ENCODE measurements at regions not wholly inside any gene's neighbourhood (a gene's known extent, or its start where the extent isn't known, plus 50 kb on each side); places are given as distances from the start of the nearest gene placed in this dataset.
"Not testable (repeated sequence)": the region's sequence is repeated elsewhere in the genome, so short reads cannot be mapped to it uniquely, and the experiment has no call there.

GRCh38 chr6:90689172-90689571 lies 102.3 kb upstream of the MAP3K7 start:
- H3K27ac ChIP-seq (ENCODE audit: low read length), result no peak overlapping the region
- H3K4me3 ChIP-seq (ENCODE audit: low read length), result no peak overlapping the region
- DNase-seq, result no peak
- no peaks in the 10 kb centered on the region for H3K9me3 ChIP-seq (ENCODE audit: control insufficient read depth, low read depth, low read length)
- H3K36me3 ChIP-seq (ENCODE audit: control insufficient read depth, insufficient read depth, low read length), result no peaks in the 10 kb centered on the region
- no peaks in the 10 kb centered on the region for H3K27me3 ChIP-seq (ENCODE audit: control insufficient read depth, insufficient read depth, low read length)
- H3K4me1 ChIP-seq (ENCODE audit: control insufficient read depth, insufficient read depth, low read length), result no peaks in the 10 kb centered on the region

- no peaks in the 10 kb centered on the region for H3K9me3 ChIP-seq (ENCODE audit: control insufficient read depth, low read depth, low read length)
- H3K27ac ChIP-seq (ENCODE audit: low read length), result no peak overlapping the region
- WGBS (ENCODE audit: insufficient coverage, low lambda C conversion rate), result 100% methylated on average over 1 of the region's 3 CpGs
Observed at GRCh38 chr6:90687775-90688380, 101.0 kb upstream of the MAP3K7 start.

GRCh38 chr6:90681863-90682262 lies 95.0 kb upstream of the MAP3K7 start:
- no peaks in the 10 kb centered on the region for H3K36me3 ChIP-seq (ENCODE audit: control insufficient read depth, insufficient read depth, low read length)
- no peaks in the 10 kb centered on the region for H3K4me1 ChIP-seq (ENCODE audit: control insufficient read depth, insufficient read depth, low read length)
- no peaks in the 10 kb centered on the region for H3K27me3 ChIP-seq (ENCODE audit: control insufficient read depth, insufficient read depth, low read length)
- DNase-seq, result no peak
- H3K4me3 ChIP-seq (ENCODE audit: low read length), result no peak overlapping the region
- WGBS (ENCODE audit: insufficient coverage, low lambda C conversion rate), result 100% methylated on average over 1 of the region's 2 CpGs
- H3K27ac ChIP-seq (ENCODE audit: low read length), result no peak overlapping the region
- no peaks in the 10 kb centered on the region for H3K9me3 ChIP-seq (ENCODE audit: control insufficient read depth, low read depth, low read length)

More at GRCh38 chr6:90687775-90688380, 101.0 kb upstream of the MAP3K7 start:
- Histone ChIP-seq H3K4me3 (ENCODE audit: low read length) (no peak overlapping the region), H3K27me3 (ENCODE audit: control insufficient read depth, insufficient read depth, low read length) (no peaks in the 10 kb centered on the region), H3K4me1 (ENCODE audit: control insufficient read depth, insufficient read depth, low read length) (no peaks in the 10 kb centered on the region), H3K36me3 (ENCODE audit: control insufficient read depth, insufficient read depth, low read length) (no peaks in the 10 kb centered on the region)
- no peak for DNase-seq

GRCh38 chr6:90678049-90678779 lies 91.3 kb upstream of the MAP3K7 start:
- no peak for DNase-seq
- H3K4me1 ChIP-seq (ENCODE audit: control insufficient read depth, insufficient read depth, low read length), result no peaks in the 10 kb centered on the region
- H3K4me3 ChIP-seq (ENCODE audit: low read length), result no peak overlapping the region
- H3K27me3 ChIP-seq (ENCODE audit: control insufficient read depth, insufficient read depth, low read length), result peaks cover 2% of the 10 kb centered on the region
- no peaks in the 10 kb centered on the region for H3K9me3 ChIP-seq (ENCODE audit: control insufficient read depth, low read depth, low read length)
- no peak overlapping the region for H3K27ac ChIP-seq (ENCODE audit: low read length)
- no peaks in the 10 kb centered on the region for H3K36me3 ChIP-seq (ENCODE audit: control insufficient read depth, insufficient read depth, low read length)
- 60% methylated on average over 1 of the region's 10 CpGs for WGBS (ENCODE audit: insufficient coverage, low lambda C conversion rate)

- no peak overlapping the region for H3K4me3 ChIP-seq (ENCODE audit: low read length)
- no peak for DNase-seq
- no peaks in the 10 kb centered on the region for H3K4me1 ChIP-seq (ENCODE audit: control insufficient read depth, insufficient read depth, low read length)
- H3K27me3 ChIP-seq (ENCODE audit: control insufficient read depth, insufficient read depth, low read length), result peaks cover 2% of the 10 kb centered on the region
- no peaks in the 10 kb centered on the region for H3K36me3 ChIP-seq (ENCODE audit: control insufficient read depth, insufficient read depth, low read length)
- H3K27ac ChIP-seq (ENCODE audit: low read length), result no peak overlapping the region
- no peaks in the 10 kb centered on the region for H3K9me3 ChIP-seq (ENCODE audit: control insufficient read depth, low read depth, low read length)
- no CpG with 5 or more reads among the region's 4 CpGs for WGBS (ENCODE audit: insufficient coverage, low lambda C conversion rate)
Observed at GRCh38 chr6:90677440-90677839, 90.6 kb upstream of the MAP3K7 start.

- H3K27ac ChIP-seq (ENCODE audit: low read length), result no peak overlapping the region
- H3K27me3 ChIP-seq (ENCODE audit: control insufficient read depth, insufficient read depth, low read length), result peaks cover 2% of the 10 kb centered on the region
- no peaks in the 10 kb centered on the region for H3K9me3 ChIP-seq (ENCODE audit: control insufficient read depth, low read depth, low read length)
- H3K4me1 ChIP-seq (ENCODE audit: control insufficient read depth, insufficient read depth, low read length), result no peaks in the 10 kb centered on the region
- no peak overlapping the region for H3K4me3 ChIP-seq (ENCODE audit: low read length)
- no CpG with 5 or more reads among the region's 7 CpGs for WGBS (ENCODE audit: insufficient coverage, low lambda C conversion rate)
- DNase-seq, result no peak
- H3K36me3 ChIP-seq (ENCODE audit: control insufficient read depth, insufficient read depth, low read length), result no peaks in the 10 kb centered on the region
Observed at GRCh38 chr6:90676516-90677300, 89.8 kb upstream of the MAP3K7 start.

GRCh38 chr6:90675107-90675506 lies 88.2 kb upstream of the MAP3K7 start:
- not testable (repeated sequence) for H3K36me3 ChIP-seq (ENCODE audit: control insufficient read depth, insufficient read depth, low read length); H3K27me3 ChIP-seq (ENCODE audit: control insufficient read depth, insufficient read depth, low read length); DNase-seq; H3K27ac ChIP-seq (ENCODE audit: low read length); H3K9me3 ChIP-seq (ENCODE audit: control insufficient read depth, low read depth, low read length); H3K4me1 ChIP-seq (ENCODE audit: control insufficient read depth, insufficient read depth, low read length); H3K4me3 ChIP-seq (ENCODE audit: low read length)
- WGBS (ENCODE audit: insufficient coverage, low lambda C conversion rate), result no CpG with 5 or more reads among the region's 8 CpGs

GRCh38 chr6:90674077-90674476 lies 87.2 kb upstream of the MAP3K7 start:
- WGBS (ENCODE audit: insufficient coverage, low lambda C conversion rate), result 13% methylated on average over 1 of the region's 9 CpGs
- not testable (repeated sequence) for H3K27me3 ChIP-seq (ENCODE audit: control insufficient read depth, insufficient read depth, low read length); H3K36me3 ChIP-seq (ENCODE audit: control insufficient read depth, insufficient read depth, low read length); H3K9me3 ChIP-seq (ENCODE audit: control insufficient read depth, low read depth, low read length); H3K4me1 ChIP-seq (ENCODE audit: control insufficient read depth, insufficient read depth, low read length); DNase-seq; H3K27ac ChIP-seq (ENCODE audit: low read length); H3K4me3 ChIP-seq (ENCODE audit: low read length)

GRCh38 chr6:90669846-90670245 lies 83.0 kb upstream of the MAP3K7 start:
- no peak for DNase-seq
- no peak overlapping the region for H3K4me3 ChIP-seq (ENCODE audit: low read length)
- H3K27me3 ChIP-seq (ENCODE audit: control insufficient read depth, insufficient read depth, low read length), result no peaks in the 10 kb centered on the region
- H3K4me1 ChIP-seq (ENCODE audit: control insufficient read depth, insufficient read depth, low read length), result no peaks in the 10 kb centered on the region
- H3K9me3 ChIP-seq (ENCODE audit: control insufficient read depth, low read depth, low read length), result no peaks in the 10 kb centered on the region
- H3K36me3 ChIP-seq (ENCODE audit: control insufficient read depth, insufficient read depth, low read length), result no peaks in the 10 kb centered on the region
- no peak overlapping the region for H3K27ac ChIP-seq (ENCODE audit: low read length)
- 33% methylated on average over 1 of the region's 1 CpG for WGBS (ENCODE audit: insufficient coverage, low lambda C conversion rate)

- DNase-seq, result no peak
Observed at GRCh38 chr6:90669420-90669819, 82.5 kb upstream of the MAP3K7 start.

More at GRCh38 chr6:90669420-90669819, 82.5 kb upstream of the MAP3K7 start:
- Histone ChIP-seq H3K4me1 (ENCODE audit: control insufficient read depth, insufficient read depth, low read length) (no peaks in the 10 kb centered on the region), H3K27me3 (ENCODE audit: control insufficient read depth, insufficient read depth, low read length) (no peaks in the 10 kb centered on the region), H3K9me3 (ENCODE audit: control insufficient read depth, low read depth, low read length) (no peaks in the 10 kb centered on the region), H3K27ac (ENCODE audit: low read length) (no peak overlapping the region), H3K36me3 (ENCODE audit: control insufficient read depth, insufficient read depth, low read length) (no peaks in the 10 kb centered on the region), H3K4me3 (ENCODE audit: low read length) (no peak overlapping the region)
- WGBS (ENCODE audit: insufficient coverage, low lambda C conversion rate), result 100% methylated on average over 2 of the region's 2 CpGs

Data from large intestine (tissue), 3 donors.